Liver (tissue), 7 donors: ENCODE measurements at regions not wholly inside any gene's neighbourhood (a gene's known extent, or its start where the extent isn't known, plus 50 kb on each side); places are given as distances from the start of the nearest gene placed in this dataset.

Source experiments
- DNase-seq: peaks from one replicate; pipeline ENCODE4 v3.0.0-alpha.2; 2017; ENCODE audit warnings: low spot score
- H3K27ac ChIP-seq, 2 donors: one replicate each; pipeline ENCODE4 v1.7.0; 2013; ENCODE audit warnings: inconsistent platforms in 2 of 2, low read length in 2 of 2, control low read depth in 1 of 2, low read depth in 1 of 2, mild to moderate bottlenecking in 1 of 2
- H3K27me3 ChIP-seq, 4 donors: one replicate each; pipeline versions ENCODE4 v1.6.1 to v1.7.0; 2013; ENCODE audit warnings: low read length in 3 of 4, inconsistent platforms in 1 of 4, mild to moderate bottlenecking in 1 of 4, moderate library complexity in 1 of 4; ENCODE audit not compliant: control insufficient read depth in 4 of 4, insufficient read depth in 4 of 4
- H3K36me3 ChIP-seq, 4 donors: one replicate each; pipeline versions ENCODE4 v1.6.1 to v1.7.0; 2013; ENCODE audit warnings: low read length in 3 of 4, mild to moderate bottlenecking in 3 of 4, low read depth in 1 of 4, moderate library complexity in 1 of 4; ENCODE audit not compliant: control insufficient read depth in 4 of 4, insufficient read depth in 3 of 4
- H3K4me1 ChIP-seq, 4 donors: one replicate each; pipeline versions ENCODE4 v1.6.1 to v1.7.0; 2013; ENCODE audit warnings: low read length in 3 of 4, mild to moderate bottlenecking in 3 of 4, moderate library complexity in 1 of 4; ENCODE audit not compliant: control insufficient read depth in 4 of 4, insufficient read depth in 4 of 4
- H3K4me3 ChIP-seq, 3 donors: one replicate each; pipeline versions ENCODE4 v1.6.1 to v1.7.0; 2013; ENCODE audit warnings: low read length in 3 of 3, control low read depth in 1 of 3, low read depth in 1 of 3, mild to moderate bottlenecking in 1 of 3
- H3K9ac ChIP-seq, 2 donors: one replicate each; pipeline ENCODE4 v1.7.0; 2013; ENCODE audit warnings: low read length in 2 of 2, mild to moderate bottlenecking in 2 of 2, moderate library complexity in 2 of 2, control low read depth in 1 of 2, low read depth in 1 of 2
- H3K9me3 ChIP-seq, 4 donors: one replicate each; pipeline versions ENCODE4 v1.6.1 to v1.7.0; 2013; ENCODE audit warnings: low read length in 3 of 4; ENCODE audit not compliant: control insufficient read depth in 4 of 4
- ATF3 ChIP-seq: IDR thresholded peaks from 2 replicates; pipeline ENCODE4 v1.6.1; 2016; ENCODE audit warnings: antibody characterized with exemption
- EGR1 ChIP-seq, 2 donors: IDR thresholded peaks; 2 replicates each; pipeline ENCODE4 v1.6.1; 2016 to 2018; ENCODE audit warnings: antibody characterized with exemption in 2 of 2, low read depth in 2 of 2
- FOXA1 ChIP-seq: IDR thresholded peaks from 2 replicates; pipeline ENCODE4 v1.6.1; 2016; ENCODE audit warnings: antibody characterized with exemption
- HNF4G ChIP-seq: IDR thresholded peaks from 2 replicates; pipeline ENCODE4 v1.6.1; 2016; ENCODE audit warnings: antibody characterized with exemption
- NR2F2 ChIP-seq: IDR thresholded peaks from 2 replicates; pipeline ENCODE4 v1.6.1; 2016; ENCODE audit warnings: antibody characterized with exemption
- RXRA ChIP-seq, 2 donors: IDR thresholded peaks; 2 replicates each; pipeline ENCODE4 v1.6.1; 2017 to 2018; ENCODE audit warnings: antibody characterized with exemption in 2 of 2, mild to moderate bottlenecking in 1 of 2
- TAF1 ChIP-seq: conservative IDR thresholded peaks from 2 replicates; pipeline ENCODE4 v1.6.1; 2016; ENCODE audit warnings: antibody characterized with exemption, mild to moderate bottlenecking
- YY1 ChIP-seq: IDR thresholded peaks from 2 replicates; pipeline ENCODE4 v1.6.1; 2016; ENCODE audit warnings: antibody characterized with exemption, mild to moderate bottlenecking
- ZBTB33 ChIP-seq: IDR thresholded peaks from 2 replicates; pipeline ENCODE4 v1.6.1; 2016; ENCODE audit warnings: antibody characterized with exemption
- WGBS: extraction: QIAGEN DNeasy Blood & Tissue Kit; methylation state at CpG from one replicate; pipeline ENCODE4 v1.1.7; 2013; 5-methylcytosine and 5-hydroxymethylcytosine counted together
- TF ChIP-seq, protein P1 (sequence below): IDR thresholded peaks from 2 replicates; pipeline ENCODE4 v1.6.1; 2016; ENCODE audit warnings: antibody characterized with exemption
- TF ChIP-seq, protein P2 (sequence below): IDR thresholded peaks from 2 replicates; pipeline ENCODE4 v1.6.1; 2016; ENCODE audit warnings: antibody characterized with exemption, mild to moderate bottlenecking
- donor health status: healthy.
- donor health status: healthy.
- donor health status: healthy.
- donor health status: healthy.

DNA sequence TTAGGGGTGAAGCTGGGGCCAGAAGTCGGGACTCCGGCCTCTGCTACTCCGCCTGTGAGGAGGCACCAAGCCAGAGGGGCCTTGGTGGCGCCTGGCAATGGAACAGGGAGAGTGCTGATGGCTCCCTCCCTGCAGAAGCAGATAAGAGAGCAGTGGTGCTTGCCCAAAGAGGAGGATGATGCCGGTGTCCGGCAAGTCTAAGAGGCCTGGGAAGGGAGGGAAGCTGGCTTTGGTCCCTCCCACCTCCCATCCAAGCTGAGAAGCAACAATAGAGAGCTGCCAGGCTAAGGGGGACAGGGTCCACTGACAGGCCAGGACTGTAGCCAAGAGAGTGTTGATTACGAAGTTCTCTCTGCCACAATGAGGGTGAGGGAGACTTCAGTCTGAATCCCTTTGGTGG is 479.5 kb downstream of the TNS1 start:
- no peak for DNase-seq

DNA sequence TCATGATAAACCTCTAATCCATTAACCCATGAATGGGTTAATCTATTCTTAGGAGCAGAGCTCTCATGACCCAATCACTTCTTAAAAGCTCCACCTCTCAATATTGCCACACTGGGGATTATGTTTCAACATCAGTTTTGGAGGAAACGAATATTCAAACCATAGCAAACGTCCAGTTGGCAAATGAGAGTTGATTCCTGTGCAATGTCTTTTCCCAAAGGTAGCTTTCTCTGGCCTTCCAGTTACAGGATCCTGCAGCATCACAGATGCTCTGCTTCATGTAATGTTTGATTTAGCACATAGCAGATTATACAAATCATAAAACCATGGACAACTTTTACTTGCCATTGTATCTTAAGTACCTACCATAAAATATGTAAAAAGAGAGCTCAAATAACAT is 481.0 kb downstream of the TNS1 start:
- Histone ChIP-seq H3K4me1 (no peaks in the 10 kb centered on the region), H3K27ac (no peak overlapping the region), H3K36me3 (no peaks in the 10 kb centered on the region), H3K9ac (no peak overlapping the region), H3K4me3 (no peak overlapping the region), H3K27me3 (no peaks in the 10 kb centered on the region), H3K9me3 (no peaks in the 10 kb centered on the region)
- WGBS, result 24% methylated on average over 2 of the region's 2 CpGs
- no peak for DNase-seq
- no peak for TF ChIP-seq RXRA (IDR thresholded peaks at IDR 0.05)
- no peak for TF ChIP-seq HNF4G
- no peak for TF ChIP-seq ZBTB33
- TF ChIP-seq EGR1 (IDR thresholded peaks at IDR 0.05; ENCODE audit: low read depth in 2 of 2), result no peak
- no peak for TF ChIP-seq ATF3
- no peak for TF ChIP-seq NR2F2

More for the DNA sequence above, 479.5 kb downstream of the TNS1 start:
- Histone ChIP-seq H3K4me1 (no peaks in the 10 kb centered on the region), H3K9ac (no peak overlapping the region), H3K36me3 (no peaks in the 10 kb centered on the region), H3K4me3 (no peak overlapping the region), H3K9me3 (no peaks in the 10 kb centered on the region), H3K27me3 (no peaks in the 10 kb centered on the region), H3K27ac (no peak overlapping the region)
- no peak for TF ChIP-seq FOXA1
- TF ChIP-seq, protein P1, sequence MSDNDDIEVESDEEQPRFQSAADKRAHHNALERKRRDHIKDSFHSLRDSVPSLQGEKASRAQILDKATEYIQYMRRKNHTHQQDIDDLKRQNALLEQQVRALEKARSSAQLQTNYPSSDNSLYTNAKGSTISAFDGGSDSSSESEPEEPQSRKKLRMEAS, result no peak
- TF ChIP-seq HNF4G, result no peak
- TF ChIP-seq RXRA (IDR thresholded peaks at IDR 0.05), result no peak
- TF ChIP-seq TAF1, result no peak
- no peak for TF ChIP-seq YY1
- no peak for TF ChIP-seq ZBTB33
- no peak for TF ChIP-seq EGR1 (IDR thresholded peaks at IDR 0.05; ENCODE audit: low read depth in 2 of 2)
- TF ChIP-seq, protein P2, sequence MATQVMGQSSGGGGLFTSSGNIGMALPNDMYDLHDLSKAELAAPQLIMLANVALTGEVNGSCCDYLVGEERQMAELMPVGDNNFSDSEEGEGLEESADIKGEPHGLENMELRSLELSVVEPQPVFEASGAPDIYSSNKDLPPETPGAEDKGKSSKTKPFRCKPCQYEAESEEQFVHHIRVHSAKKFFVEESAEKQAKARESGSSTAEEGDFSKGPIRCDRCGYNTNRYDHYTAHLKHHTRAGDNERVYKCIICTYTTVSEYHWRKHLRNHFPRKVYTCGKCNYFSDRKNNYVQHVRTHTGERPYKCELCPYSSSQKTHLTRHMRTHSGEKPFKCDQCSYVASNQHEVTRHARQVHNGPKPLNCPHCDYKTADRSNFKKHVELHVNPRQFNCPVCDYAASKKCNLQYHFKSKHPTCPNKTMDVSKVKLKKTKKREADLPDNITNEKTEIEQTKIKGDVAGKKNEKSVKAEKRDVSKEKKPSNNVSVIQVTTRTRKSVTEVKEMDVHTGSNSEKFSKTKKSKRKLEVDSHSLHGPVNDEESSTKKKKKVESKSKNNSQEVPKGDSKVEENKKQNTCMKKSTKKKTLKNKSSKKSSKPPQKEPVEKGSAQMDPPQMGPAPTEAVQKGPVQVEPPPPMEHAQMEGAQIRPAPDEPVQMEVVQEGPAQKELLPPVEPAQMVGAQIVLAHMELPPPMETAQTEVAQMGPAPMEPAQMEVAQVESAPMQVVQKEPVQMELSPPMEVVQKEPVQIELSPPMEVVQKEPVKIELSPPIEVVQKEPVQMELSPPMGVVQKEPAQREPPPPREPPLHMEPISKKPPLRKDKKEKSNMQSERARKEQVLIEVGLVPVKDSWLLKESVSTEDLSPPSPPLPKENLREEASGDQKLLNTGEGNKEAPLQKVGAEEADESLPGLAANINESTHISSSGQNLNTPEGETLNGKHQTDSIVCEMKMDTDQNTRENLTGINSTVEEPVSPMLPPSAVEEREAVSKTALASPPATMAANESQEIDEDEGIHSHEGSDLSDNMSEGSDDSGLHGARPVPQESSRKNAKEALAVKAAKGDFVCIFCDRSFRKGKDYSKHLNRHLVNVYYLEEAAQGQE, result no peak
- WGBS, result 76% methylated on average over 7 of the region's 7 CpGs
